NB4 (cell line): ENCODE measurements at regions not wholly inside any gene's neighbourhood (a gene's known extent, or its start where the extent isn't known, plus 50 kb on each side); places are given as distances from the start of the nearest gene placed in this dataset.

ENCODE experiments used
- CTCF ChIP-seq: IDR thresholded peaks from one replicate; pipeline ENCODE4 v1.5.1; 2012; ENCODE audit warnings: low read depth, low read length
- MYC ChIP-seq: IDR thresholded peaks from 2 replicates; pipeline ENCODE4 v1.6.1; 2011; ENCODE audit warnings: low read depth, low read length
- POLR2A ChIP-seq: IDR thresholded peaks from 2 replicates; pipeline ENCODE4 v1.6.1; 2011; ENCODE audit warnings: mild to moderate bottlenecking; ENCODE audit not compliant: insufficient read length; ENCODE audit errors: extremely low read depth
- TF ChIP-seq, protein P1 (sequence below): IDR thresholded peaks from 2 replicates; pipeline ENCODE4 v1.6.1; 2011; ENCODE audit warnings: low read depth, low read length

DNA sequence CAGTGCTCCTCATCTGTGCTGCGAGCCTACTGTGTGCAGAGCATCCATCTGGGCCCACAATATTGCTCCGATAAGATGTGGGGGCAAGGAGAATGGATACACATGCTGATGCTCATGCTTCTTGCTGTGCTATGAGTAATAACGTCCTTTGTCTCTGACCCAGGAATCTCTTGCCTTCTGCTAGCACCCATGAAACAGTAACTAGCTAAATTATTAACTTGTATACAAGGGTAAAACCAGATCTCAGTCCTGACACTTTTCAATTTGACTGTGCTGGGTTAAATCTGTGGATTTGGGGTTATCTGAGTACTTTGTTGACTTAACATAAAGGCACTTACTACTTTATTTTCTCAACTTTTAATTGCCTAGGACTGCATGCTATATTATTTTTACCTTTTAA lies 357.6 kb downstream of the SLC4A3 start:
- no peak for TF ChIP-seq POLR2A
- no peak for TF ChIP-seq CTCF
- no peak for TF ChIP-seq MYC
- TF ChIP-seq, protein P1, sequence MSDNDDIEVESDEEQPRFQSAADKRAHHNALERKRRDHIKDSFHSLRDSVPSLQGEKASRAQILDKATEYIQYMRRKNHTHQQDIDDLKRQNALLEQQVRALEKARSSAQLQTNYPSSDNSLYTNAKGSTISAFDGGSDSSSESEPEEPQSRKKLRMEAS, result no peak
